ENCODE measurements at regions not wholly inside any gene's neighbourhood (a gene's known extent, or its start where the extent isn't known, plus 50 kb on each side); places are given as distances from the start of the nearest gene placed in this dataset.
A peak's percentile ranks its signal among the peaks of the same experiment; 100 is the strongest.

DNA sequence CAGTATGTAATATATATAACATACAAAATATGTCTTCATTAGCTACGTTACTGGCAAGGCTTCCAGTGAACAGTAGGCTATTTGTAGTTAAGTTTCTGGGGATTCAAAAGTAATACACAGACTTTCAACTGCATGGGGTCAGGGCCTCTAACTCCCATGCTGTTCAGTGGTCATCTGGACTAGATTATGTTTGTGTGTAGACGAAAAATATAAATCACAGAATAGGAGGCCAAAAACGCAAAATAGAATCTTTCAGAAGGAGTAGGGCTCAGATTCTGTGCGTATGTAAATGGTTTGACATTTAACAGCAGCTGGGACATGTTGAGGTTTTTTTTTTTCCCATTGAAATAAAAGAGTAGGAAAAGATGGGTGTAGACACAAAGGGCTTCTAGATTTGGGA lies 1048.7 kb upstream of the WWC1 start:
- no peak for DNase-seq

DNA sequence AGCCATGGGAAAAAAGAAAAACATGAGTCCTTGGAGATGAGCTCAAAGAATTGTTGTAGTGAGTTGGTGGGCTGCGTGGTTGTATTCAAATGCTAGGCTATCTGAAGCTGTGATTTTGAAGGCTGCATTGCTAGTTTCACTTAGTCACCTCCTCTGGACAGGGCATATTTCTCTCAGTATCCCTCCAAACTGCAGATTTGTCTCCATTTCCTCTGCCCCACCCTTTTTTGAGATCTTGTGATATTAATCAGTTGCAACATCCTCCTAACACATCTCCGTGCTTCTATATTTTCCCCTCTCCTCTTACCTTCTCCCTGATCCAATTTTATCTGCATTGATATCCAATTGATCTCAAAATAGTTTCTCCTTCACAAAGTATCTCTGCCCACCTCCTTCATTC lies 1048.0 kb upstream of the WWC1 start:
- no peak for DNase-seq

DNA sequence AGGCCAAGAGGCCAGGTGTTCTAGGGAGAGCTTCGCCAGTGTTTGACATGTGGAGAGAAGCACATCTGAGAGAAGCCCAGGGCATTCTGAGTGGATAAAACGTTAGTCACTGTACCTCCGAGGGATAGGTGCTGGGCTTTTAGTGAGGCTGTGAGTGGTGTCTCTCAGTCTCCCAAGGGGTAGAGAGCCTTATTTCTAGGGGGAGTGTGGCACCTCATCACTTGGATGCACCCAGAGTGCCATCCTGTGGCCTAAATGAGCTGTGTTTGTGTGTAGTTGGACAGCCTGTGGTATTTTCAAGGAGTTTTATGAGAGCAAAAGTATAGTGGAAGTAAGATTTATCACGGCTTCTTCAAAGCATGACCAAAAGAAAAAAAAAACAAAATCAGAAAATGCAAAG lies 1046.9 kb upstream of the WWC1 start:
- no peak for DNase-seq

DNA sequence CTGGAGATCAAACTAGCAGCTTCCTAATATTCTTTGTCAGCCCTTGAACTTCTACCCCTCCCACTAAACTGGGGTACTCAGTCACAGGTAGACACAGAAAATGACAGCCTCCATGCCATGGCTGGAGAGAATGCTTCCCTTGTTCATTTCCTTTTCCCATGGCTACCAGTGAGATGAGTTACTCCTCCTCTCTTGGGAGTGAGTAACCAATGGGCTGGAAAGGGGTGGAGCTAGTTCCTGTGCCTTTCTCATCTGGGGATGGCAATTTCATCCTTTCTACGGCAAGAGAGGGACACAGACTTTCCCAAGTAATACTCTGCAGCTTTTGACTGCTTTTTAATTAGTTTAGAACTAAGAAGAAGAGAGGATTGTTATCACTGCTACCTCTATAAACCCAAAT lies 1045.6 kb upstream of the WWC1 start:
- no peak for DNase-seq

DNA sequence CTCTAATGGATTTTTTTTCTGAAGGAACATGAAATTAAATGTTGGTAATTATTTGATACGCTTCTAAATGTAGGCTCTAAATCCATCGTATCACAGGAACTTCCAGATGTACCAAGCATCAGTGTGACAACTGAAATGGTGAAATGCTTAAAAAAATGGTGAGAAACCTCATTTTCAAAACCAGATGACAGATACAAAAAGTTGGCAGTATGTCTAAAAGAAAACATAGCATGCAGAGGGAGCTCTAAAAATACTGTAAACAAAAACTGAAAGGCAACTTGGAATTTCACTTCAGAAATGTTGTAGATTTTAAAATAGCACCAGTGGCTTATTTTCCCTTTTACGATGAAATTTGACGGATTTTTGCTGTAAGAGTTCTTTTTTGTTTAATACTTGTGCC lies 1043.6 kb upstream of the WWC1 start:
- DNase-seq = no peak

DNA sequence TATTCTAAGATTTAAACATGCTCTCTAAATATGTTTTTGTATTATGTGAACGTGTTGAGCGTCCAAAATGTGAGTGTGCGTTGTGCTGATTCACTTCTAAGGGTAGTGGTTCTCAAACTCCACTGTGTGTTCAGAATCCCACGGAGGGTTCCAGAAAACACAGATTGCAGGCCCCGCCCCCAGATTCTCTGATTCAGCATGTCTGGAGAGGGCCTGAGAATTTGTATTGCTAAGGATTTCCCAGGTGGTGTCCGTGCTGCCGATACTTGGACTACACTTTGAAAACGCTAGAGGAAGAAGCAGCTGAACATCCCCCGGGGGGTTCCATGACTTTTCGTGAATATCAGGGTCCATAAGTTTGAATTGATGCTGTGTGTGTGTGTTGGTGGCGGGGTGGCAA lies 1043.2 kb upstream of the WWC1 start:
- no peak for DNase-seq

DNA sequence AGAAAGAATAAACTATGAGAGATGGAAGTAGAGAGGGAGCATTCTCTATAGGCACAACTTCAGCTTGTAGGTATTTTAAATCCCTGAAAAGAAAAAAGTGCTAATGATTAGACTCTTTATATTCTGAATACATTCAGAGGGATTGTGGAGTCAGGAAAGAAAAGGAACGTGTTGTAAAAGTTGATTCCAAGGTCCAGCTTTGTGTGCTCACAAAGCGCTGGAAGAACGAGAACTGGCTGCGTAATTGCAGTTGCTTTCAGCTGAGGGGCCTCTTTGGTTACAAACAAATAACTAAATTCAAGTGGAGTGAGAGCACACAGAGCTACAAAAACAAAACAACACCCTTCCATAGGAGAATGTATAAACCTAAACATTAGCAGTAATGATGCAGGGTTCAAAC lies 1040.4 kb upstream of the WWC1 start:
- no peak for DNase-seq

DNA sequence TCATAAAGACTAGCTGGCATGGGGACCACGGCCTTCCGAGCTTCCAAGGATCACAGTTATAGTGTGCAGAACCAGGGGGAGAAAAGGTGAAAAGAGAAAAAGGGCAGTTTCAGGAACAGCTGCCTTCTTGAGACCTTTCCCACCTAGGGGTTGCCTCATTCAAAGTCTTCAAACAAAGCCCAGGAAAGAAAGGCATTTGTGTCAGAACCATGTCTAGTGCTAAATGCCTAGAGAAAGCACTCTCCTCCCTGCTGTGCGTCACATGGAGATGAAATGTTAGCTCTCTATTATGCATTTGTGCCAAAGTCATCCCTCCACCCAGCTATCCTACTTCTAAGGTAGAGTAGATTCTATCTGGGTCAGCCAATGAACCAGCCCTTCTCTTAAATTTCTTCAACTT lies 1037.3 kb upstream of the WWC1 start:
- DNase-seq = no peak

DNA sequence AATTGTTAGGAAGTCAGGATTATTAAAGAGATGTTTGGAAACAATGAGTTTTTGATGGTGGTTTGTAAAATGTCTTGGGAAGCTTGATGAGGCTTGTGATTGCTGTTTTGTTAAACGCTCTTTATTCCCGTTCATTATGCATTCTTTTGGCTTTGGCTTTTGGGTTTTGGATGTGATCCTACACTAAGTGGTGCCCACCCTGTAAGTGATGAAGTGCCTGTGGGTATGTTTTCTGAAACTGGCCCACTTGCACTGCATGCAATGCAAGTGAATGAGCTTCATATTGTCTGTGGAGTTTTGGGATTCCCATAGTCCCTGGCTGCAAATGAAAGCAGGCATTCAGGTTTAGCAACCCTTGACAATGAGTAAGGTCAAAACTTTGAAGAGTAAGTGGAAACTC lies 1035.5 kb upstream of the WWC1 start:
- DNase-seq = no peak

DNA sequence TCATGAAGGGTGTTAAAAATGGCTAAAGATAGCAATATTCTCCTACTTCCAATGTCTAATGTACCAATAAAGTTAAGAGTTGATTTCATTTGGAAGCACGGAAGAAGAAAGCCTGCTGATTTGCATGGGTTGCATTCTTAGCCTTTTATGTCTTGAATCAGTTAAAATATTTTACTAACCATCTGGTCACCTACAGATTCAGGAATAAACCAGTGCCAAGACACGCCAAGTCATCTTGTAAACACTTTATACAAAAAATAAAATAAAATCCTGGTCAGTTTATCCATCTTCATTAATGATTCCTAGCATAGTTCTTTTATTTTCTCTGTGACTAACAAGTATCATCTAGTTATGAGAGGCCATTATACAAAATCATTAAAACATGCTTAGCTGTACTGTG lies 1031.6 kb upstream of the WWC1 start:
- no peak for DNase-seq

DNA sequence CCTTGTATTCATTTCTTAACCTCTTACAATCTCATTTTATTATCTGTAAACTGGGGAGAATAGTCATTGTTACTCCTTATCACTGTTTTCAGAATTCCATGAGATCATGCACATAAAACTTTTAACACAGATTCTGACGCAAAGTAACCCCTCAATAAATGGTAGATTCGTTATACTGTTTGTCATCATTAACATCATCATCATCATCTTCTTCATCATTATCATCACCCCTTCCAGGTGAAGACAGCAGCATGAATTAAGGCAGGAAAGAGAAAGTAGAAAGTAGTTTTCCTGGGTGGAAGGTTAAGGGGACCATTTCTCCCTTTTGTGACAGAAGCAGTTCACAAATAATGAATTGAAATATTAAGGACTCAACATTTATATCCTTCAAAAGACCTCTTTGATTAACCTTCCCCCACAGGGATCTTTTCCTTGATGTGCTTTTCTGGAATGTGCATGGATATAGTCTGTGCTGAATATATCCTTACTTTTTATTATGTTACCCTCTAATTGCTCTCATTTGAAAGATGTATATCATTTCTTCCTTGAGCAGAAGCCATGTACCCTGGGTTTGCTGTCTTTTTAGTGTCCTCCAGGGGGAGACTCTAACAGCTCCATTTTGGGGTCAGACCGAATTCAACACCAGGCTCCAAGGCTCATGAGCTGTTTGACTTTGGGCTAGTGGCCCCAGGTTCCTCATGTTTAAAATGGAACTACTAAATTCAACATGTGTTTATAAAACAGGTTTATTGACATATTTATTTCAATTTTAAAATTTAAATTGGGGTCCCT lies 1029.9 kb upstream of the WWC1 start:
- DNase-seq = peak; percentile 8

DNA sequence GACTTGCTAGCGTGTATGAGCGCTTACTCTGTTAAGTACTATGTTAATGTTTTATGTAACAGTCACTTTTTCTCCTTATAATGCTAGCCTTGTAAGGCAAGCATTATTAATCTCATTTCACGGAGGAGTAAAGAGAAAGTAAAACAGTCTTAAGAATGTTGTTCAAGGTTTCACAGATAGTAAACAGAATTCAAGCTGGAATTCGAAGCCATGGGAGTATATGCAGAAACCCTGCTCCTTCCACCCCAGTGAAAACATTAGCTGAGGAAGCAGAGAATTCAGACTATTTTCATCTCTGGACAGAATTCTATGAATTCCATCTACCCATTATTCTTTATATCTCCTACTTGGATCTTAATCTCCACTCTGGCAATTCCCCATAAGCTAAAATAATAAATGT lies 1028.3 kb upstream of the WWC1 start:
- DNase-seq = no peak

DNA sequence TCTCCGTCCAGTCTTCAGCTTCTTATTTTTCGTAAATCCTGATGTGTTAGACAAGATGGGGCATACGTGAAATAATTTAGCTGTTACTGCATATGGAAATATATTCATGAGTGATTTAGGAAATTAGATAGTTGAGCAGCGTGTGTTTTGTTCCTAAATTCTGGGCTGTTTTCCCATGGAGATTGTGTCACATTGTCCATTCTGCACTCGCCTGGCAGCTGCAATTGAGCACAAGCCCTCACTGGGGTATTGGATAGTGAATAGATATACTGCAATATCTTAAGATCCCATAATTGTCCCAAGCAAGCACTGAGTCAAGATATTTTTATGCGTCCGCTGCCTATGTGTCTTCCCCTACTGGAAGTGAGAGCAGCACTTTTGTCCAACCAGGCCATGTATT lies 1027.1 kb upstream of the WWC1 start:
- no peak for DNase-seq

DNA sequence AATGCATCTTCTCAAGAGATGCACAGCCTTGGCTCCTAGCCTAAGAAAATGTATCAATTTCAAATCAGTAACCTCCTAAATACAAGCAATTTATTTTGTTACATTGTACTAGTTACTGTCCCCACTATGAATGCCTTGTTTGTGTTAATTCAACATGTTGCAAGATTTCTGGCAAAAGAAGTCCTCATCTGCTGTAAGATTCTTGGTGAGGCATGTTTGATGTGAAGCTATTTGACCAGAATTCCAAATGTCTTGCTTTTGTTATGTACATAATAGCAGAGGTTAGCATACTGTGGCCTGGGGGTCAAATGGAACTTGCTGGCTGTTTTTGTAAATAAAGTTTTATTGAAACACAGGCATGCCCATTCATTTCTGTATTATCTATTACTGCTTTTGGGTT lies 1023.1 kb upstream of the WWC1 start:
- no peak for DNase-seq

DNA sequence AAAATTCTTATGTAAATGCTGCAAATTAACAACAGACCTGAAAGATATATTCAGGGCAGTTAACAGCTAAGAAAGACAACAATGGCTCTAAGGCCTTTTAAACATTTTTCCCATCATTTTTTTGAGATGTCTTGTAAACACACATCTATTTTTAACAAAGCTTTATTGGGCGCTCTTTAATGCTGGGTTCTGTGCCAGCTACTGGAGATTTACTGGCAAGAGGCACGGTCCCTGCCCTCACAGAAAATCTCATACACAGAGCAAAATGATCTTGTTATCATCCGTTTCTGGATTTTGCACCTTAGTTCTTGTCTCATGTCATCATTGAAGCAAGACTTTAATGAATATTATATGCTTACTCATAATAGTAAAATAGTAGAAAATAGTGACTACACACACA lies 1022.3 kb upstream of the WWC1 start:
- DNase-seq = no peak

DNA sequence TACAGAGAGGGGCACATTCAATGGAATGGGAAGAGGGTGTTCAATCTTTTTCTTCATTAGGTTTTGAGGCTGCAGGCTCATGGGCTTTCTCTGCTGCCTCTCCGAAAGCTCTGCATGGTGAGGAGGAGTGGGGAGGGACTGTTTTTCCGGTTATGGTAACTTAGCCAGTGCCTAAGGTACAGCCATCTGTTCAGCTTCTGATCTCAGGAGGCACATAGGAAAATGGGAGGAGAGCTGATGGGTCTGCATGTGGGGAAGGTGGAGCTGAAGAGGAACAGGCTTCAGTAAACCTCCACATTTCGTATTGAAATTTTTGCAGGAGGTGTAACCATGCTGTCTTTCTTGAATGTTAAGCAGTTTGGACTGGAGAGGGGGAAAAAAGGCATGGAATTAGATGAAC lies 1020.4 kb upstream of the WWC1 start:
- no peak for DNase-seq

DNA sequence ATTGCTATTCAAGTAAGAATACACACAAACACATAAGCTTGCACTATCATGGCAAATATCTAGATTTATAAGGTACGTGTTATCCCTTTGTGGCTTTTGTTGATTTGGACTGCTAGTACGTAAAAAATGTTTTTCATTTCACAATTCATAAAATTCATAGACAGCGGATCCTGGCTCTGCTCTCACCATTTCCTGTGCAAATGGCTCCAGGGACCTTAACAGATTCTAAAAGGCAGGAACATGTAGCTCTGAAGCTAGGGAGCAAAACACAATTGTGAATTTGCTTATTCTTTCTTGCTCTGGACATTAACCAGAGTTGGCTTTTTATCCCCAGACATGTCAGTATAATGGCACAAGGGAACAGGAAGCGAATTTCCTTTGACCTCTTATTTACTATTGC lies 1019.9 kb upstream of the WWC1 start:
- no peak for DNase-seq

DNA sequence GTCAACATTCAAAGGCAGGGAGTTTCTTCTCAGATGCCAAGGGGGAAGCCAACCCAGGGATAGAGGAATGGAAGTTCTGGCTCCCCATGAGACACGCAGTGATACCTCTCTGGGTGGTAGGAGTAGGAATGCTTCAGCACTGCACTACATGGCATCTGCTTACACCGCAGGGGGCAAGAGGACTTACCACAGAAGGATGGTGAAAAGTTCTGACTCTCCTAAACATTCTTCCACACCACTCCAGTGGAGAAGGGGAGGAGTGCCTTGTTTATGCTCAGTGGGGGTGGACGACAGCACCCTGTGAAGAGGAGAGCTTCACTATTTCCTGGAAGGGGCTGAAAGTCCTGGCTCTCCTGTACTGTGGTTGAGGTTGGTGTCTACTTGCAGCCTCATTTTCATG lies 1011.3 kb upstream of the WWC1 start:
- no peak for DNase-seq

DNA sequence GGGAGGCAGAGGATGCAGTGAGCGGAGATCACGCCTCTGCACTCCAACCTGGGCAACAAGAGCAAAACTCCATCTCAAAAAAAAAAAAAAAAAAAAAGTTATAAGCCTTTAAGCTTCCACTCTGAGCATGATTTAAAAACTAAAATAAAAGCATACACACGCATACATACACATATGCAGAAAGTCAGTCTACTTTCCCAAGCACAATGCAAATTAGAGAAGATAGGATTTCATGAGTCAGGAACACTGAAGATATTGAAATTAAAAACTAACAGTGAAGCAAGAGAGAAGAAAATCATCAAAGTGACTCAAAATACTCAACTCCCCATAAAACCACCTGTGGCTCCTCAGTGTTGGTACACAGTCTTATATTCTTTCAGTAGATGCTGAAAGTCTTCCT lies 1009.5 kb upstream of the WWC1 start:
- DNase-seq = no peak

DNA sequence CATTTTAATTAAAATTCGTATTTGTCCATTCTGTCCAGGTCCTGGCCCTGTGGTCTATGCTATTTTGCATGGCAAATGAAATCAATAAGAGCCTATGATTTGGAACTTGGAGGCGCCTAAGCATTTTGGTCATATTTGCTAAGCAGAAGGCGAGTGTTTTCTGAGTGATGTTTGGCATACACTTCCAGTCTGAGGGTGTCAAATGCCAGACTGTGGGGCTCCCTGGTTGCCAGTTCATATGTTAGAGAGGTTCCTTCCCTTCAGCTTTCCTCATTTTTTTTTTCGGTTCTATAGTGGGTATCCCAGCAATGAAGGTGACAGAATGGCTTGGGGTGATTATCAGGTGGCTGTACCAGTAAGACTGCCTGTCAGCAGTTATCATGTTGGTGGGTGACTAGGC lies 1007.8 kb upstream of the WWC1 start:
- DNase-seq = no peak

DNA sequence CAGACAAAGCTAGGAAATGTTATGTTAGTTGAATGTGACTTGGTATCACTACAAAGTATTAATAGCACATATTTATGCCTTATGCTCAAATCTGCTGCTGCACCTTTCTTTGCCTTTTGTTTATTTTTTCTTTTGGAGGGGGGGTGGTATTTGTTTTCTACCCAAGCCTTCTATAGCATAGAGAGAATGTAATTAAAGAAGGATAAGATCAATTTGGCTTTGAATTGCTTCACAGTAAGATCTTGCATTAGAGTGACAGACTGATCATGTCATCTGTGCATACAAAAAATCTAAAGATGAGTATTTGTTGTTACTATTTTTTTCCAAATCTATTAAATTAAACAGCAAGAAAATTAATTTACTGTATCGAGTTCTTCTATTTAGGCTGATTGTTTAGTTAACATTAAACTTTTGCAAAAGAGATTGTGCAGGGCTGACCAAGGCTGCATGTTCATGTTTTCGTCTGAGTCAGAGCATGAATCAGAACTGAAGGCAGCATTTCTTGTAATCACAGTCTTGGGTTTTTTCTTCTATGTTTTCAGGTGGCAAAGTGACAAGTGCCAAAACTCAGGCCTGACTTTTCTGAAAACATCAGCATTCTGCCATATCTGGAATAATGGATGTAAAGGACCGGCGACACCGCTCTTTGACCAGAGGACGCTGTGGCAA lies 1007.1 kb upstream of the WWC1 start:
- DNase-seq = no peak

DNA sequence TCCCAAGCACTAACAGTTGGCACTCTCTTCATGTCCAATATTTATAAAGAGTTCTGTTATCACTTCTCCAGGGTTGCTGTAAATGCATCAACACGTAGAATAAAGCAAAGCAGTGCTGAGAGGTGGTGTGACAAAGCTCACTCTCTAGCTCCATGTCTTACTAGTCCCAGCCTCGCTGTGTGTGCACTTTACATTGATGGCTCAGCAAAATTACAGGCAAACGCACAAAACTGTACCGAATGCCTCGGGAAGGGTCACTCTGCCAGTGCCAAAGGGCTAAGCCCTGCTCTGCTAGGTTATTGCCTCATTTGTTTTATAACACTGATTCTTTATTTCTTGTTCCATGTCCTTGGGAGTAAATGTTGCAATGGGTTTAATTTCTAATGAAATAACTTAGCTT lies 1005.9 kb upstream of the WWC1 start:
- DNase-seq = no peak

DNA sequence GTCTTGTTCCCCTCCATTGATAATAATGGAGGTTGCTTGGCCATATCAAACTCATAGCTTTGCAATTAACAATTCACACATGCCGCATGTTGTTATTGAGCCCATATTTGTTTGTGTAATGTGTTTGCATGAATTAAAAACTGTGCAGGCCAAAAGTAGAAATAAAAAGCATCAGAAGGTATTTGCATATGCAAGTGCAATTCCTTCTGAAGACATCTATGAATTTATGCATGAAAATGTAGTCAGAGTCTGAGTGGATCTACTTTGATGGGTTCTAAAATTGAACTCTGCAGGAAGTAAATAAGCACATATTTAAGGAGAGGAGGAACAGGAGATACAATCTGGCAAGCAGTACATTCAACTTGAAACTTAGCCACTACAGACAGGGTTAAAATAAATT lies 1004.6 kb upstream of the WWC1 start:
- DNase-seq = no peak

DNA sequence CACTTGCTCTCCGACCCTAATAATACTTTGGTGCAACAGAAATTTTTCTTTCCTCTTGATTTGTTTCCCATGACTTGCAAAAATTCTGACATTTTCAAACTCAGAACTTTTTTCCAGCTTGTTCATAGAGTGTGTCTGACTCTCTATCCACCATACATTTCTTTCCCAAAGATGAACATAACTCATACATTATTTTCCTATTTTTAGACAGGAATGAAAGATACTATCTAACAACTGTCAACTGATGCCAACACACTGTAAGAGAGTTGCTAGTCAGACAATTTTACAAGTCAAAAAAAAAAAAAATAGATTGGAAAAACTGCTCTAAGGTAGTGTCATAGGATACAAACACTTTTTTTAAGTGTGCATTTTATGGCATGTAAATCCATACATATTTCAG lies 1001.0 kb upstream of the WWC1 start:
- DNase-seq = no peak
